ENCODE measurements at regions not wholly inside any gene's neighbourhood (a gene's known extent, or its start where the extent isn't known, plus 50 kb on each side); places are given as distances from the start of the nearest gene placed in this dataset.

DNA sequence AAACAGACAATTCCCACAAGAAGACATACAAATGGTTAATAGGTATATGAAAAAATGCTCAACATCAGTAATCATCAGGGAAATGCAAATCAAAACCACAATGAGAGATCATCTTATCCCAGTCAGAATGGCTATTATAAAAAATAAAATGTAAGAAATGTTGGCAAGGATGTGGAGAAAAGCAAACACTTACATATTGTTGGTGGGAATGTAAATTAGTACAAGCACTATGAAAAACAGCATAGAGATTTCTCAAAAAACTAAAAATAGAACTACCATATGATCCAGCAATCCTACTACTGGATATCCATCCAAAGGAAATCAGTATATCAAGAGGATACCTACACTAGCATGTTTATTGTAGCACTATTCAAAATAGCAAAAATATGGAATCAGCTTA lies 186.6 kb downstream of the NOL4 start:
- H3K36me3 Mint-ChIP-seq (ENCODE audit: low read depth) = no peaks in the 10 kb centered on the region
- H3K4me2 ChIP-seq = no peak overlapping the region
- H3K79me2 ChIP-seq (replicated peaks; ENCODE audit: insufficient read depth) = no peaks in the 10 kb centered on the region
- no peaks in the 10 kb centered on the region for H3K27me3 ChIP-seq (ENCODE audit: insufficient read depth)
- no peaks in the 10 kb centered on the region for H3K9me2 ChIP-seq (ENCODE audit: insufficient read depth)
- H3K27ac Mint-ChIP-seq = no peak overlapping the region
- peaks cover 12% of the 10 kb centered on the region; the same call in 2 of the 3 replicates for H3K4me1 Mint-ChIP-seq
- TF ChIP-seq EZH2phosphoT487 (IDR thresholded peaks at IDR 0.05; ENCODE audit: unreplicated experiment) = no peak
- no peak for TF ChIP-seq POLR2AphosphoS5 (IDR thresholded peaks at IDR 0.05; ENCODE audit: low read depth)
- no peaks in the 10 kb centered on the region for H3K36me3 ChIP-seq (ENCODE audit: insufficient read depth)
- no peaks in the 10 kb centered on the region for H4K20me1 ChIP-seq (replicated peaks; ENCODE audit: insufficient read depth)
- DNase-seq (ENCODE audit: low spot score) (no peak), ATAC-seq (no peak)
- H3K27me3 Mint-ChIP-seq (ENCODE audit: insufficient read depth, low read depth, poor library complexity) = no peaks in the 10 kb centered on the region
- no peak overlapping the region for H2AFZ ChIP-seq
- no peak overlapping the region for H3K4me3 ChIP-seq
- no peaks in the 10 kb centered on the region for H3K9me3 Mint-ChIP-seq
- H3K4me3 Mint-ChIP-seq = no peak overlapping the region
- H3K4me1 ChIP-seq (ENCODE audit: insufficient read depth) = peaks cover 5% of the 10 kb centered on the region; the same call in 1 of the 2 replicates
- H3F3A ChIP-seq (replicated peaks; ENCODE audit: low read depth) = no peaks in the 10 kb centered on the region
- no peak overlapping the region for H3K27ac ChIP-seq (ENCODE audit: low read depth)

DNA sequence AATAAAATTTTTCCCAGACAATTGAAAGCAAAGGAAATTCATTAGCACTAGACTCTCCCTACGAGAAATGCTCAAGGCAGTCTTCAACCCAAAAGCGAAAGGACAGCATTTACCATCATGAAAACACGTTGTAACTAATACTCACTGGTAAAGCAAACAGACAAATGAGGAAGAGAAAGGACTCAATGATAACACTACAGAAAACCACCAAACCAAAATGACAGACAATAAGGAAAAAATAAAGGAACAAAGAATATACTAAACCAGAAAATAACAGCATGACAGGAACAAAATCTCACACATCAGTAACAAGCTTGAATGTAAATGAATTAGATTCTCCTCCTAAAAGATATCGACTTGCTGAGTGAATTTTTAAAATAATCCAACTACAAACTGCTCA lies 190.7 kb downstream of the NOL4 start:
- Histone ChIP-seq H3K27ac (ENCODE audit: low read depth) (no peak overlapping the region), H3K9me2 (ENCODE audit: insufficient read depth) (no peaks in the 10 kb centered on the region), H3F3A (replicated peaks; ENCODE audit: low read depth) (no peaks in the 10 kb centered on the region), H3K79me2 (replicated peaks; ENCODE audit: insufficient read depth) (no peaks in the 10 kb centered on the region), H3K4me1 (ENCODE audit: insufficient read depth) (no peaks in the 10 kb centered on the region), H4K20me1 (replicated peaks; ENCODE audit: insufficient read depth) (no peaks in the 10 kb centered on the region), H3K4me3 (no peak overlapping the region), H3K36me3 (ENCODE audit: insufficient read depth) (no peaks in the 10 kb centered on the region), H3K27me3 (ENCODE audit: insufficient read depth) (no peaks in the 10 kb centered on the region), H2AFZ (no peak overlapping the region), H3K4me2 (no peak overlapping the region)
- TF ChIP-seq, protein P1, sequence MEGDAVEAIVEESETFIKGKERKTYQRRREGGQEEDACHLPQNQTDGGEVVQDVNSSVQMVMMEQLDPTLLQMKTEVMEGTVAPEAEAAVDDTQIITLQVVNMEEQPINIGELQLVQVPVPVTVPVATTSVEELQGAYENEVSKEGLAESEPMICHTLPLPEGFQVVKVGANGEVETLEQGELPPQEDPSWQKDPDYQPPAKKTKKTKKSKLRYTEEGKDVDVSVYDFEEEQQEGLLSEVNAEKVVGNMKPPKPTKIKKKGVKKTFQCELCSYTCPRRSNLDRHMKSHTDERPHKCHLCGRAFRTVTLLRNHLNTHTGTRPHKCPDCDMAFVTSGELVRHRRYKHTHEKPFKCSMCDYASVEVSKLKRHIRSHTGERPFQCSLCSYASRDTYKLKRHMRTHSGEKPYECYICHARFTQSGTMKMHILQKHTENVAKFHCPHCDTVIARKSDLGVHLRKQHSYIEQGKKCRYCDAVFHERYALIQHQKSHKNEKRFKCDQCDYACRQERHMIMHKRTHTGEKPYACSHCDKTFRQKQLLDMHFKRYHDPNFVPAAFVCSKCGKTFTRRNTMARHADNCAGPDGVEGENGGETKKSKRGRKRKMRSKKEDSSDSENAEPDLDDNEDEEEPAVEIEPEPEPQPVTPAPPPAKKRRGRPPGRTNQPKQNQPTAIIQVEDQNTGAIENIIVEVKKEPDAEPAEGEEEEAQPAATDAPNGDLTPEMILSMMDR (conservative IDR thresholded peaks at IDR 0.05; ENCODE audit: low read depth in 2 of 2) = no peak
- TF ChIP-seq STAT1 (IDR thresholded peaks at IDR 0.05; ENCODE audit: unreplicated experiment) = no peak
- TF ChIP-seq, protein P2, sequence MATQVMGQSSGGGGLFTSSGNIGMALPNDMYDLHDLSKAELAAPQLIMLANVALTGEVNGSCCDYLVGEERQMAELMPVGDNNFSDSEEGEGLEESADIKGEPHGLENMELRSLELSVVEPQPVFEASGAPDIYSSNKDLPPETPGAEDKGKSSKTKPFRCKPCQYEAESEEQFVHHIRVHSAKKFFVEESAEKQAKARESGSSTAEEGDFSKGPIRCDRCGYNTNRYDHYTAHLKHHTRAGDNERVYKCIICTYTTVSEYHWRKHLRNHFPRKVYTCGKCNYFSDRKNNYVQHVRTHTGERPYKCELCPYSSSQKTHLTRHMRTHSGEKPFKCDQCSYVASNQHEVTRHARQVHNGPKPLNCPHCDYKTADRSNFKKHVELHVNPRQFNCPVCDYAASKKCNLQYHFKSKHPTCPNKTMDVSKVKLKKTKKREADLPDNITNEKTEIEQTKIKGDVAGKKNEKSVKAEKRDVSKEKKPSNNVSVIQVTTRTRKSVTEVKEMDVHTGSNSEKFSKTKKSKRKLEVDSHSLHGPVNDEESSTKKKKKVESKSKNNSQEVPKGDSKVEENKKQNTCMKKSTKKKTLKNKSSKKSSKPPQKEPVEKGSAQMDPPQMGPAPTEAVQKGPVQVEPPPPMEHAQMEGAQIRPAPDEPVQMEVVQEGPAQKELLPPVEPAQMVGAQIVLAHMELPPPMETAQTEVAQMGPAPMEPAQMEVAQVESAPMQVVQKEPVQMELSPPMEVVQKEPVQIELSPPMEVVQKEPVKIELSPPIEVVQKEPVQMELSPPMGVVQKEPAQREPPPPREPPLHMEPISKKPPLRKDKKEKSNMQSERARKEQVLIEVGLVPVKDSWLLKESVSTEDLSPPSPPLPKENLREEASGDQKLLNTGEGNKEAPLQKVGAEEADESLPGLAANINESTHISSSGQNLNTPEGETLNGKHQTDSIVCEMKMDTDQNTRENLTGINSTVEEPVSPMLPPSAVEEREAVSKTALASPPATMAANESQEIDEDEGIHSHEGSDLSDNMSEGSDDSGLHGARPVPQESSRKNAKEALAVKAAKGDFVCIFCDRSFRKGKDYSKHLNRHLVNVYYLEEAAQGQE (IDR thresholded peaks at IDR 0.05; ENCODE audit: unreplicated experiment) = no peak
- TF ChIP-seq, protein P3, sequence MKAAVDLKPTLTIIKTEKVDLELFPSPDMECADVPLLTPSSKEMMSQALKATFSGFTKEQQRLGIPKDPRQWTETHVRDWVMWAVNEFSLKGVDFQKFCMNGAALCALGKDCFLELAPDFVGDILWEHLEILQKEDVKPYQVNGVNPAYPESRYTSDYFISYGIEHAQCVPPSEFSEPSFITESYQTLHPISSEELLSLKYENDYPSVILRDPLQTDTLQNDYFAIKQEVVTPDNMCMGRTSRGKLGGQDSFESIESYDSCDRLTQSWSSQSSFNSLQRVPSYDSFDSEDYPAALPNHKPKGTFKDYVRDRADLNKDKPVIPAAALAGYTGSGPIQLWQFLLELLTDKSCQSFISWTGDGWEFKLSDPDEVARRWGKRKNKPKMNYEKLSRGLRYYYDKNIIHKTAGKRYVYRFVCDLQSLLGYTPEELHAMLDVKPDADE (IDR thresholded peaks at IDR 0.05) = no peak
- no peak for TF ChIP-seq JUNB (IDR thresholded peaks at IDR 0.05; ENCODE audit: unreplicated experiment)
- TF ChIP-seq CREB1 (CRISPR knock-in tag; IDR thresholded peaks at IDR 0.05; ENCODE audit: low read depth) = no peak
- TF ChIP-seq EZH2phosphoT487 (IDR thresholded peaks at IDR 0.05; ENCODE audit: unreplicated experiment) = no peak
- TF ChIP-seq, protein P4, sequence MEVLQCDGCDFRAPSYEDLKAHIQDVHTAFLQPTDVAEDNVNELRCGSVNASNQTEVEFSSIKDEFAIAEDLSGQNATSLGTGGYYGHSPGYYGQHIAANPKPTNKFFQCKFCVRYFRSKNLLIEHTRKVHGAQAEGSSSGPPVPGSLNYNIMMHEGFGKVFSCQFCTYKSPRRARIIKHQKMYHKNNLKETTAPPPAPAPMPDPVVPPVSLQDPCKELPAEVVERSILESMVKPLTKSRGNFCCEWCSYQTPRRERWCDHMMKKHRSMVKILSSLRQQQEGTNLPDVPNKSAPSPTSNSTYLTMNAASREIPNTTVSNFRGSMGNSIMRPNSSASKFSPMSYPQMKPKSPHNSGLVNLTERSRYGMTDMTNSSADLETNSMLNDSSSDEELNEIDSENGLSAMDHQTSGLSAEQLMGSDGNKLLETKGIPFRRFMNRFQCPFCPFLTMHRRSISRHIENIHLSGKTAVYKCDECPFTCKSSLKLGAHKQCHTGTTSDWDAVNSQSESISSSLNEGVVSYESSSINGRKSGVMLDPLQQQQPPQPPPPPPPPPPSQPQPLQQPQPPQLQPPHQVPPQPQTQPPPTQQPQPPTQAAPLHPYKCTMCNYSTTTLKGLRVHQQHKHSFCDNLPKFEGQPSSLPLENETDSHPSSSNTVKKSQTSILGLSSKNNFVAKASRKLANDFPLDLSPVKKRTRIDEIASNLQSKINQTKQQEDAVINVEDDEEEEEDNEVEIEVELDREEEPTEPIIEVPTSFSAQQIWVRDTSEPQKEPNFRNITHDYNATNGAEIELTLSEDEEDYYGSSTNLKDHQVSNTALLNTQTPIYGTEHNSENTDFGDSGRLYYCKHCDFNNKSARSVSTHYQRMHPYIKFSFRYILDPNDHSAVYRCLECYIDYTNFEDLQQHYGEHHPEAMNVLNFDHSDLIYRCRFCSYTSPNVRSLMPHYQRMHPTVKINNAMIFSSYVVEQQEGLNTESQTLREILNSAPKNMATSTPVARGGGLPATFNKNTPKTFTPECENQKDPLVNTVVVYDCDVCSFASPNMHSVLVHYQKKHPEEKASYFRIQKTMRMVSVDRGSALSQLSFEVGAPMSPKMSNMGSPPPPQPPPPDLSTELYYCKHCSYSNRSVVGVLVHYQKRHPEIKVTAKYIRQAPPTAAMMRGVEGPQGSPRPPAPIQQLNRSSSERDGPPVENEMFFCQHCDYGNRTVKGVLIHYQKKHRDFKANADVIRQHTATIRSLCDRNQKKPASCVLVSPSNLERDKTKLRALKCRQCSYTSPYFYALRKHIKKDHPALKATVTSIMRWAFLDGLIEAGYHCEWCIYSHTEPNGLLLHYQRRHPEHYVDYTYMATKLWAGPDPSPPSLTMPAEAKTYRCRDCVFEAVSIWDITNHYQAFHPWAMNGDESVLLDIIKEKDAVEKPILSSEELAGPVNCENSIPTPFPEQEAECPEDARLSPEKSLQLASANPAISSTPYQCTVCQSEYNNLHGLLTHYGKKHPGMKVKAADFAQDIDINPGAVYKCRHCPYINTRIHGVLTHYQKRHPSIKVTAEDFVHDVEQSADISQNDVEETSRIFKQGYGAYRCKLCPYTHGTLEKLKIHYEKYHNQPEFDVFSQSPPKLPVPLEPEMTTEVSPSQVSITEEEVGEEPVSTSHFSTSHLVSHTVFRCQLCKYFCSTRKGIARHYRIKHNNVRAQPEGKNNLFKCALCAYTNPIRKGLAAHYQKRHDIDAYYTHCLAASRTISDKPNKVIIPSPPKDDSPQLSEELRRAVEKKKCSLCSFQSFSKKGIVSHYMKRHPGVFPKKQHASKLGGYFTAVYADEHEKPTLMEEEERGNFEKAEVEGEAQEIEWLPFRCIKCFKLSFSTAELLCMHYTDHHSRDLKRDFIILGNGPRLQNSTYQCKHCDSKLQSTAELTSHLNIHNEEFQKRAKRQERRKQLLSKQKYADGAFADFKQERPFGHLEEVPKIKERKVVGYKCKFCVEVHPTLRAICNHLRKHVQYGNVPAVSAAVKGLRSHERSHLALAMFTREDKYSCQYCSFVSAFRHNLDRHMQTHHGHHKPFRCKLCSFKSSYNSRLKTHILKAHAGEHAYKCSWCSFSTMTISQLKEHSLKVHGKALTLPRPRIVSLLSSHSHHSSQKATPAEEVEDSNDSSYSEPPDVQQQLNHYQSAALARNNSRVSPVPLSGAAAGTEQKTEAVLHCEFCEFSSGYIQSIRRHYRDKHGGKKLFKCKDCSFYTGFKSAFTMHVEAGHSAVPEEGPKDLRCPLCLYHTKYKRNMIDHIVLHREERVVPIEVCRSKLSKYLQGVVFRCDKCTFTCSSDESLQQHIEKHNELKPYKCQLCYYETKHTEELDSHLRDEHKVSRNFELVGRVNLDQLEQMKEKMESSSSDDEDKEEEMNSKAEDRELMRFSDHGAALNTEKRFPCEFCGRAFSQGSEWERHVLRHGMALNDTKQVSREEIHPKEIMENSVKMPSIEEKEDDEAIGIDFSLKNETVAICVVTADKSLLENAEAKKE (CRISPR knock-in tag; IDR thresholded peaks at IDR 0.05) = no peak
- no peaks in the 10 kb centered on the region for H3K9me3 Mint-ChIP-seq
- no peak overlapping the region for H3K27ac Mint-ChIP-seq
- H3K4me1 Mint-ChIP-seq = peaks cover under 1% of the 10 kb centered on the region; the same call in 2 of the 3 replicates
- DNase-seq (ENCODE audit: low spot score) (no peak), ATAC-seq (no peak)
- no peaks in the 10 kb centered on the region for H3K27me3 Mint-ChIP-seq (ENCODE audit: insufficient read depth, low read depth, poor library complexity)
- H3K4me3 Mint-ChIP-seq = no peak overlapping the region
- H3K36me3 Mint-ChIP-seq (ENCODE audit: low read depth) = no peaks in the 10 kb centered on the region

All from GM23338 (cell line).